ENCODE measurements at regions not wholly inside any gene's neighbourhood (a gene's known extent, or its start where the extent isn't known, plus 50 kb on each side); places are given as distances from the start of the nearest gene placed in this dataset.

- no peak overlapping the region for H3K4me3 ChIP-seq (ENCODE audit: low read length)
- DNase-seq (ENCODE audit: low read depth) = no peak
- no peak for TF ChIP-seq CTCF (IDR thresholded peaks at IDR 0.05; ENCODE audit: insufficient read depth, low read depth, low read length, missing control alignments)
Observed at GRCh38 chr19:23531976-23532375, 136.7 kb upstream of the ZNF91 start.

- no peak overlapping the region for H3K4me3 ChIP-seq (ENCODE audit: low read length)
- no peak for TF ChIP-seq CTCF (IDR thresholded peaks at IDR 0.05; ENCODE audit: insufficient read depth, low read depth, low read length, missing control alignments)
- DNase-seq (ENCODE audit: low read depth) = no peak
Observed at GRCh38 chr19:23531231-23531790, 136.0 kb upstream of the ZNF91 start.

- peak; percentile 82 for DNase-seq (ENCODE audit: low read depth)
- TF ChIP-seq CTCF (IDR thresholded peaks at IDR 0.05; ENCODE audit: insufficient read depth, low read depth, low read length, missing control alignments) = no peak
- no peak overlapping the region for H3K4me3 ChIP-seq (ENCODE audit: low read length)
Observed at GRCh38 chr19:23528376-23528775, 133.1 kb upstream of the ZNF91 start.

DNA sequence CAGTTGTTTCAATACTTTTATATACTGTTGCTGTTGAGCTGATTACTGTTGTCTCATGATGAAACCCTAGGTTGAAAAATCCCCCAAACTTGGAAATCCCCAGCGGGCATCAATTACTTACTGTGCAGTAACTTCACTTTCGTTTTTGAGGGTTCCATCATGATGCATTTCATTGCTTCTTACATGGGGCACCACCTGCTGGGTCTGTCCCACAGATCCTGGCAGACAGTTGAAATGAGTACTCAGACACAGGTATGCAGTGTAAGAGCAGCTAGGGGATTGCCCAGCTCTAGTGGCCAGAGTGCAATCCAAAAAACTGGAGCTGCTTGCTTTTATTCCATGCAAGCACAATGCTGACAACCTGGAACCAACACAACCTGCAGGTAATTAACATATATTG lies 132.5 kb upstream of the ZNF91 start:
- TF ChIP-seq CTCF (IDR thresholded peaks at IDR 0.05; ENCODE audit: insufficient read depth, low read depth, low read length, missing control alignments) = no peak
- DNase-seq (ENCODE audit: low read depth) = no peak
- no peak overlapping the region for H3K4me3 ChIP-seq (ENCODE audit: low read length)

GRCh38 chr19:23526302-23526701 lies 131.0 kb upstream of the ZNF91 start:
- DNase-seq (ENCODE audit: low read depth) = peak; percentile 65
- no peak overlapping the region for H3K4me3 ChIP-seq (ENCODE audit: low read length)
- TF ChIP-seq CTCF (IDR thresholded peaks at IDR 0.05; ENCODE audit: insufficient read depth, low read depth, low read length, missing control alignments) = no peak

- no peak for TF ChIP-seq CTCF (IDR thresholded peaks at IDR 0.05; ENCODE audit: insufficient read depth, low read depth, low read length, missing control alignments)
- H3K4me3 ChIP-seq (ENCODE audit: low read length) = no peak overlapping the region
- no peak for DNase-seq (ENCODE audit: low read depth)
Observed at GRCh38 chr19:23525276-23525852, 130.1 kb upstream of the ZNF91 start.

- no peak for DNase-seq (ENCODE audit: low read depth)
- H3K4me3 ChIP-seq (ENCODE audit: low read length) = no peak overlapping the region
- no peak for TF ChIP-seq CTCF (IDR thresholded peaks at IDR 0.05; ENCODE audit: insufficient read depth, low read depth, low read length, missing control alignments)
Observed at GRCh38 chr19:23523863-23524262, 128.6 kb upstream of the ZNF91 start.
